ENCODE measurements at regions not wholly inside any gene's neighbourhood (a gene's known extent, or its start where the extent isn't known, plus 50 kb on each side); places are given as distances from the start of the nearest gene placed in this dataset.

DNA sequence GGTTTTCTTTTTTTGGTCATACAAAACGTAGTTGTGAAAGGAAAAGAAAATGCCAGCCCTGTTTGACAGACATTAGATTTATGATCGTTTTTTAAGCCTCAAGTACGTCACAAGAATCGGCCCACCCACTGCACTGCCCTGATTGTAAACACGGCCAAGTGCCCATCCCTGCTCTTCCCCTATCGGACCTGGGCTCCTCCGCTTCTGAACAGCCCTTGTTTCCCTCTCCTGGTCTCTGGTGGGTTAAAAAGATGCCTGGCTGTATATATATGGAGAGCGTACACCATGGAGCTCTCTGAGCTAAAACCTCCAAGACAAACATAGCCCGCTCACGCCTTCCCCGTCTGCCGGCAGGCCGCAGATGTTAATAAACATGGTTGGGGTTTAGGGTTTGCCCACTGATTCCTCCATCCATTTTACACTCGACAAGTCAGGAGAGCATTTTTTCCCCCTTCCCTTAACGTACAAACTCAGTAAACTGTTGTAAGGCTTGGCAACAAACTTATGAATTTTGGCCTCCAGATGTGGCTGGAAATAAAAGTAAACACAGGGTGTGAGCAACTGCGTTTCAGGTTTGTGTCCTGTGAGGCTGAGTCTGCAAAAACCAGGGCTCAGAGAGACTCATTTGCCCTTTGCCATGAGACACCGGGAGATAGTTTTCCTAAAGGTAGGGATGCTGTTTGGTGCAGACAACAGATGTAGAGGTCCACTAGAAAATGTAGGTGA lies 325.9 kb downstream of the SOX9 start:
- no peak overlapping the region for H3K9ac ChIP-seq (ENCODE audit: insufficient read depth in 1 of 2, low read length in 2 of 2)
- no peak overlapping the region for H3K27ac ChIP-seq (ENCODE audit: low read depth in 1 of 2, low read length in 1 of 2)
- 70 to 72% methylated on average over 17 of the region's 17 CpGs for WGBS, 2 donors
- DNase-seq (peak in 2 of 3 donors; percentile 35 to 39), ATAC-seq (ENCODE audit: insufficient read depth, low FRiP score) (no peak)
- TF ChIP-seq, protein P1, sequence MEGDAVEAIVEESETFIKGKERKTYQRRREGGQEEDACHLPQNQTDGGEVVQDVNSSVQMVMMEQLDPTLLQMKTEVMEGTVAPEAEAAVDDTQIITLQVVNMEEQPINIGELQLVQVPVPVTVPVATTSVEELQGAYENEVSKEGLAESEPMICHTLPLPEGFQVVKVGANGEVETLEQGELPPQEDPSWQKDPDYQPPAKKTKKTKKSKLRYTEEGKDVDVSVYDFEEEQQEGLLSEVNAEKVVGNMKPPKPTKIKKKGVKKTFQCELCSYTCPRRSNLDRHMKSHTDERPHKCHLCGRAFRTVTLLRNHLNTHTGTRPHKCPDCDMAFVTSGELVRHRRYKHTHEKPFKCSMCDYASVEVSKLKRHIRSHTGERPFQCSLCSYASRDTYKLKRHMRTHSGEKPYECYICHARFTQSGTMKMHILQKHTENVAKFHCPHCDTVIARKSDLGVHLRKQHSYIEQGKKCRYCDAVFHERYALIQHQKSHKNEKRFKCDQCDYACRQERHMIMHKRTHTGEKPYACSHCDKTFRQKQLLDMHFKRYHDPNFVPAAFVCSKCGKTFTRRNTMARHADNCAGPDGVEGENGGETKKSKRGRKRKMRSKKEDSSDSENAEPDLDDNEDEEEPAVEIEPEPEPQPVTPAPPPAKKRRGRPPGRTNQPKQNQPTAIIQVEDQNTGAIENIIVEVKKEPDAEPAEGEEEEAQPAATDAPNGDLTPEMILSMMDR (IDR thresholded peaks at IDR 0.05; ENCODE audit: control extremely low read depth, extremely low read depth): no peak
- H3K9me3 ChIP-seq (ENCODE audit: control insufficient read depth in 4 of 4, insufficient read depth in 3 of 4, low read length in 3 of 4): no peaks in the 10 kb centered on the region
- no peaks in the 10 kb centered on the region for H3K36me3 ChIP-seq (ENCODE audit: control insufficient read depth in 4 of 4, insufficient read depth in 4 of 4, low read length in 4 of 4)
- peaks cover 0 to 6% (median 0%) of the 10 kb centered on the region in 5 donors for H3K4me1 ChIP-seq (ENCODE audit: control insufficient read depth in 5 of 5, insufficient read depth in 5 of 5, low read length in 5 of 5)
- no peaks in the 10 kb centered on the region for H3K27me3 ChIP-seq (ENCODE audit: control insufficient read depth in 3 of 3, insufficient read depth in 3 of 3, low read length in 2 of 3)
- no peak overlapping the region for H3K4me3 ChIP-seq

DNA sequence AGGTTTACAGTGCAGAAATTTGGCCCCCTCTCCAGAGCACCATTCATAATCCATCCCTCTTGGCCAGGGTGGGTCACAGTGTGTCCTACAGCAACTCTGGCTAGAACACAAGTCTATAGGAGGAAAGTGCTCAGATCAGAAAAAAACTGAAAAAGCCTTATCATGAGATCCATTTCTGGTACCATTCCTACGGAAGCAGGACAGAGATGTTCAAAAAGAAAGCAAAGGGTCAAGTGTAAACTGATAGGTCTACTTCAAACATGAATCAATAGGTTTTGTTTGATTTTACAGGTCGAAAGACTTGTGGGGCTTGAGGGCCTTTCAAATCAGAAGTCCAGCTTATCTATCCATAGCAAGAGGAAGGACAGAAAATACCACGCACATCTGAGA lies 326.4 kb downstream of the SOX9 start:
- Histone ChIP-seq H3K4me1 (ENCODE audit: control insufficient read depth in 5 of 5, insufficient read depth in 5 of 5, low read length in 5 of 5) (peaks cover 0 to 6% (median 0%) of the 10 kb centered on the region in 5 donors), H3K9me3 (ENCODE audit: control insufficient read depth in 4 of 4, insufficient read depth in 3 of 4, low read length in 3 of 4) (no peaks in the 10 kb centered on the region), H3K4me3 (no peak overlapping the region), H3K27me3 (ENCODE audit: control insufficient read depth in 3 of 3, insufficient read depth in 3 of 3, low read length in 2 of 3) (no peaks in the 10 kb centered on the region), H3K9ac (ENCODE audit: insufficient read depth in 1 of 2, low read length in 2 of 2) (no peak overlapping the region), H3K27ac (ENCODE audit: low read depth in 1 of 2, low read length in 1 of 2) (no peak overlapping the region), H3K36me3 (ENCODE audit: control insufficient read depth in 4 of 4, insufficient read depth in 4 of 4, low read length in 4 of 4) (no peaks in the 10 kb centered on the region)
- WGBS, 2 donors: 74 to 75% methylated on average over 3 of the region's 3 CpGs
- ATAC-seq (ENCODE audit: insufficient read depth, low FRiP score) (no peak), DNase-seq (no peak)
- TF ChIP-seq, protein P1 (IDR thresholded peaks at IDR 0.05; ENCODE audit: control extremely low read depth, extremely low read depth): no peak

DNA sequence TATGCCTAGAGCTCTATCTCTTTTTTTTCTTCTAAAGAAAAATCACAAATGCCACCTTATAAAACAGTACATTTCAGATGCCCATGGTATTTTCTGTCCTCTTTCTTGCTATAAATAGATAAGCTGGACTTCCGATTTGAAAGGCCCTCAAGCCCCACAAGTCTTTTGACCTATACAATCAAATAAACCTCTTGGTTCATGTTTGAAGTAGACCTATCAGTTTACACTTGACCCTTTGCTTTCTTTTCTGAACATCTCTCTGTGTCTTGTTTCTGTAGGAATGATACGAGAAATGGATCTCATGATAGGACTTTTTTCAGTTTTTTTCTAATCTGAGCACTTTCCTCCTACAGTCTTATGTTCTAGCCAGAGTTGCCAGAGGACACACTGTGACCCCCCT lies 327.2 kb downstream of the SOX9 start:
- Histone ChIP-seq H3K4me1 (ENCODE audit: control insufficient read depth in 5 of 5, insufficient read depth in 5 of 5, low read length in 5 of 5) (peaks cover 0 to 6% (median 0%) of the 10 kb centered on the region in 5 donors), H3K27me3 (ENCODE audit: control insufficient read depth in 3 of 3, insufficient read depth in 3 of 3, low read length in 2 of 3) (no peaks in the 10 kb centered on the region), H3K27ac (ENCODE audit: low read depth in 1 of 2, low read length in 1 of 2) (no peak overlapping the region), H3K4me3 (no peak overlapping the region), H3K9me3 (ENCODE audit: control insufficient read depth in 4 of 4, insufficient read depth in 3 of 4, low read length in 3 of 4) (no peaks in the 10 kb centered on the region), H3K36me3 (ENCODE audit: control insufficient read depth in 4 of 4, insufficient read depth in 4 of 4, low read length in 4 of 4) (no peaks in the 10 kb centered on the region), H3K9ac (ENCODE audit: insufficient read depth in 1 of 2, low read length in 2 of 2) (no peak overlapping the region)
- no peak for DNase-seq
- ATAC-seq (ENCODE audit: insufficient read depth, low FRiP score): no peak
- TF ChIP-seq, protein P1 (IDR thresholded peaks at IDR 0.05; ENCODE audit: control extremely low read depth, extremely low read depth): no peak
- WGBS, 2 donors: 64 to 79% methylated on average over 2 of the region's 2 CpGs
